Stimulated activated CD4-positive, alpha-beta T cell treated with anti-CD3 and anti-CD28 coated beads, TNF-alpha, amount 100 ng/mL, for 48 hours (primary cell): ENCODE measurements at regions not wholly inside any gene's neighbourhood (a gene's known extent, or its start where the extent isn't known, plus 50 kb on each side); places are given as distances from the start of the nearest gene placed in this dataset.

Experiments
- DNase-seq, 3 donors: peaks; one replicate each; pipeline ENCODE4 v3.0.0-alpha.2; 2020; ENCODE audit warnings: low read depth in 3 of 3

DNA sequence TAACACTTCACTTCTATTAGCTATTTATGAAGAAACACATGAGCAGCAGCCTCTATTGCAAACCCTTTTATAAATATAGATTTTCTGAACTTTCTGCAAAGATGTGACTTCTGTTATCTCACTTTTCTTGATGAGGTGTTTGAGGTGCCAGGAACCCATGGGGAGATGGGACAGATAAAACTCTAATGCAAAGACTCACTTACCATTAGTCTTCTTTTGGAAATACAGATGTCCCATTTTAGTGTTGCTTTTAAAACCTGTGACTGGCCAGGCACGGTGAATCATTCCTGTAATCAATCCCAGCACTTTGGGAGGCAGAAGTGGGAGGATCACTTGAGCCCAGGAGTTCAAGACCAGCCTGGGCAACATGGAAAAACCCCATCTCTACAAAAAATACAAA, 171.3 kb upstream of the GAS1 start:
- DNase-seq: no peak

DNA sequence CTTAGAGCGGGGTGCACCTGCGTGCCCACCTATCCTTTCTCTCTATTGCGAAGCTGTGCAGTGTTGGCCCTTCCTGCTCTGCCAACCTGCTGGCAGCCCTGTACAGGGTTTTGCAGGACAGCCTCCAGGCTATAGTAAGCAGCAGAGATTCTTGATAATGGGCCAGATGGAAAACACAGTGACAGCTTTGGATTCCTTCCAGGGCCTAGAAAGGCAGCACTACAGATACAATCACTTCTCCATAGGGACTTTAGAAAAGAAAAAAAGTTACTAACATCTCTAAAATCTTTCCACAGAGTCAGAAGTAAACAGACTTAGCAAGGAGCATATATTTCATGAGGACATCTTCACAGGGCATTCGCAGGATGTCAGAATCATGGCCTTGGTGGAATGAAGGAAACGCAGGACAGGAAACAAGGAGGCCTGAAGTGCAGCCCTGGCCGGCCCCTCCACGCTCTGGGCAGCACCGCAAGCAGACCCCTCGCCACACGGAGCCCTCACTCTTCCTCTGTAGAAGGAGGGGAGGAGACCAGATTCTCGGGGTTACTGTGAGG, 172.1 kb upstream of the GAS1 start:
- no peak for DNase-seq

GRCh38 chr9:87120610-87121009, 173.3 kb upstream of the GAS1 start:
- DNase-seq: no peak

DNA sequence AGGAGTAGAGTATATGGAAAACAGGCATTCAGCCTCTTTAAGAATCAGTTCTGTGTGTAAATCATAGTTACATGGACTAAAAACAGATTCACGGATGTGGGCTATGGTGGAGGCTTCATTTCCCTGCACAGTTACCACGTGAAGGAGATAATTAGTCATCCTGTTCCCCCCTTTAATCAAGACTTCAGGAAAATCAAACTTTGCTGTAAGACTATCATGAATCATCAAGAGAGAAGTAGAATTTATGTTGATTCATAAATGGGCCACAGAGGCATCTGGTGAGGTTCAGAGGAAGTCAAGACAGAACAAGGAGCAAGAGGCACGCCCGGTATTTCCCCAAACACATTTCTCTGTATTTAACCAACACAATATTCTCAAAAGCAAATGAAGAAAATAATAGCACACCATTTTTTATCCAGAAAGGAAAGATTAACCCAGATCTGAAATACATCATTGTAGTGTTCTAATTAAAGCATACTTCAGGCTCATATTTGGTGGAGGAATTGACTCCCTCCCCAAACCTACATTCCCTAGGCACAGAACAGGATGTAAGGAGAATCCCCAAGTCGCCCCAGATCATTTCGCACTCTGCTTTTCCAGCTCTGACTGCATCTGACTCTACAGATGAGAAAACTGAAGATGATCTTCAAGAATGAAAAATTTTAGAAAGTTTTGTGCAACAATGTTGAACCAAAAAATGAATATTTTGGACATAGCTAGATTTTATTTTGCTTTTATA, 175.8 kb upstream of the GAS1 start:
- no peak for DNase-seq

DNA sequence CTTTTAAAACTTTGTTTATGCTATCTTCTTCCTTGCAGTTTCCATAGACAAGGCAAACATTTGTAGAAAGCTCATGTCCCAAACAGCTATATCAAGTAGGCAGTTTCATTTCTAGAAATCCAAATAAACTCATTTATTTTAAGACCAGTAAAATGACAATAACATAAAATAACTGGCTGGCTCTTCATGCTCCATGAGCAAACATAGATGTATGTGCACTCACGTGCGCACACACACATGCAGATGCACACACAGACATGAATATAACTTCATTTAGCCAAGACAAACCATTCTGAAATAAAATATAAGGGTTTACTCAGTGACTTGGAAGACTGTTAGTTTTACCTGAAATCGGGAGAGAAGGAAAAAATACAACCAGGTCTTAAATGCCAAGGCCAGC, 176.5 kb upstream of the GAS1 start:
- no peak for DNase-seq

GRCh38 chr9:87125819-87126218, 178.5 kb upstream of the GAS1 start:
- no peak for DNase-seq

DNA sequence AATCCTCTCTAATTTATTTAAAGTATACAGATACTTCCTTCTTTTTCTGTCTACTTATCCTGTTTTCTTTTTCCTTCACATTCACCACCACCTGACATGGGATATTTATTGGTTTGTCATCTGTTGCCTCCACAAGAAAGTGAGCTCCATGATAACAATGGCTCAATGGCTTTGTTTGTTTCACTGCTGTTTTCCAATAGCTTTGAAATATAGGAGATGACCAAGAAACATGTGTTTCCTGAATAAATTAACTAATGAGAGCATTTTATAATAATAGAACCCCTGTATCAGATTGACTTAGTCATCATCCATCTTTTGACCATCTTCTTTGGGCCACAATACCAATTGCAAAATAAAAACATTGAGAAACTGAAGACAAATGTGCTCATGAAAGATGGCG, 180.2 kb upstream of the GAS1 start:
- no peak for DNase-seq

DNA sequence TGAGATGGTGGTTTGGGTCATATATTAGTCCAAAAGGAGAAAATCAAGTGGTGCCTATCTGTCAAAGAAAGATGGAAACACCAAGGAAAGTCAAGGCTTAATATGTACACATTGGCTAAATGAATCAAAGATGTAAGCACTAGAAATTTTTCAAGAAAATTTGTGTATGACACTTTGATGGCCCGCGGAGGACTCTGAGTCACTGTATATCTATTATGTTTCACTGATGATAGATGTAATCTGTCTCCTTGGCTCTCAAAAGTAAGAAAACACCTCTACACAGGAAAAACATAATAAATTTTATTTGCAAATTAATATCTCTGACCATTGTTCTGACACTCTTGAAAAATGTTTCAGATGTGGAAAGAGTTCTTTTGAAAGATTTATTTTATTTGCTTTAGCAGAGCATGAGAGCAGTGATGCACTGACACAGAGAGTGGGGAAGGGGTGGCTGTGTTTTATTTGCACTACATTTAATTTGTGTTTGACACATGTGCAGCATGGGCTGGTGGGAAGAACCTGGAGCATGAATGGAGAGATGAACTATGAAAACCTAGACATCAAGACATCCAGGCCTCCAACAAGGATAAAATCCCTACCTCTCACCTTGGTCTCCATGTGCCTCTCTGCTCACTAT, 180.8 kb upstream of the GAS1 start:
- DNase-seq: no peak

GRCh38 chr9:87128844-87129493, 181.7 kb upstream of the GAS1 start:
- DNase-seq: no peak

- DNase-seq: no peak
Observed at GRCh38 chr9:87135074-87135473, 187.8 kb upstream of the GAS1 start.

GRCh38 chr9:87137718-87138117, 190.4 kb upstream of the GAS1 start:
- no peak for DNase-seq

DNA sequence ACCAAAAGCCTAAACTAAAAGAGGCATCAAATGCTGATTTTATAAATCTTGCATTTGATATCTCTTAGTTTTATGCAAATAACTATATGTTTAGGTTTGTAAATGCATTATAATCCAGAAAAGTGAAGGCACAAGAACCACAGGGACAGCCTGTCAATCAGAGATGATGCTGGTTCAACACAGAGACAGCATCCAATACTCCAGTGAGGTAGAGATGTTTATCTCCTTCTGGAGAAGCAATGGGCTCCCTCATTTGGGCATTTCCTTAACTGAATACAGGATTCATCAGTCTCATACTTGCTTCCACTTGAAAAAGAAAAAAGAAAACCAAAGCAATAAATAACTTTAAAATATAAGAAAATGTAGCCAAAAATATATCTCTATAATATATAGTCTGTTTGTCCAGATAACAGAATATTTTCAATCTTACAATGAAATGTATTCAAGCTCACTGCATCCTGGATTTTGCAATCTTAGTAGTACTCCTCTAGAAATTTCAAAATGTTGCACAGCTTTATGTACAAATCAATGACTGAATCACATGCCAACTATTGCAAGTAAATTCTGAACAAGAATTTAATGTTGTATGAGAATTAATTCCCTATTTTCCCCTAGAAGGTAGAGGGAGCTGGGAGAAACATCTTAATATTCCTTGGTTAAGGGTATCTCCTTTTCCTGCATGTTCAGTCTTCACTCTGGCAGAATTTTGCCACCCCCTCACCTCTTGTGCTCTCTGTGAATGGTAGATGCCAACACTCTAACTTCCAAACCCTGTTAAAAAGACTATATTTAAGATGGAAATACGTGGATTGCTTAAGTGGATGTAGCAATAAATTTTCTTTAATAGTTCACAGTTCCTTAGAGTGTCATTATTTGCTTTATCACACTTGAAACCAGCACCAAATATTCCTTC, 191.1 kb upstream of the GAS1 start:
- no peak for DNase-seq

- DNase-seq: no peak
Observed at GRCh38 chr9:87139099-87139730, 191.9 kb upstream of the GAS1 start.

DNA sequence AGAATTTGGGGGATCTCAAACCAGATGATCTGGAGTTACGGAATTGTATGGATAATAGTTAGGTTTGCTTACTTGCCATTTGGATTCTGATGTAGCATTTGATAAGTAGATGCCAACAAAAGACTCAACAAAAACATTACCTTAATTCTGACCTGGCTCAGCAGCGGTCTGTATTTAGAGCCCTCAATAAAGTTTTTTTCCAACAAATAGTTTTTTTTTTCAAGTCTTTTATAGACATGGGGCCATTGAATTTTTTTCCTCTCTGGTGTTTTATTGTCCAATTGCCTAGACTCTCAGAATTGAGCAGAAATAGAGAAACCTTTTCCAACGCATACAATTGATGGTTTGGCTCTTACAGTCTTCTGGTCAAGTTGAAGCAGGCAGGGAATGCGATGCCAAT, 192.8 kb upstream of the GAS1 start:
- DNase-seq: no peak

DNA sequence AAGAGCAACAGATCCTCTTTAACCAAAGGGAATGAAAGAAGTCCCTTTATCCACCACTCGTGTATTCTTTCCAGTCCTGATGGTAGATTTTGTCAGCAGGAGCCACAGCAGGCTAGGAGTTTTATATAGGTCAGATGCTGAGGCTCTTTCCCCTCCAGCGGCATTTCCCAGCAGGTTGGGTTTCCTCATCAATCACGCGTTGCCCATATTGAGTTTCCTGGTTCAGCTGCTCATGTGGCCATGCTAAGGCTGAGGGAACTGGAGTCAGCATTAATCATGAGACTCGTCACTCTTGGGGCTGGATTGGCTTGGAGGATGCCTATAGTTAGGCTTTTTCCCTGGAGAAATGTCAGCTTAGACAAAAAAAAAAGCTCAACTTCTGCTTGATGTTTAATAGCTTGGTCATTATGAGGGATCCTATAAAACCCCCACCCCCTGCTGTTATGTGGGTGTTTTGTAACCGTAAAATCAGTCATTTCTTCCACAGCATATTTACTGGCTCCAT, 193.4 kb upstream of the GAS1 start:
- no peak for DNase-seq

DNA sequence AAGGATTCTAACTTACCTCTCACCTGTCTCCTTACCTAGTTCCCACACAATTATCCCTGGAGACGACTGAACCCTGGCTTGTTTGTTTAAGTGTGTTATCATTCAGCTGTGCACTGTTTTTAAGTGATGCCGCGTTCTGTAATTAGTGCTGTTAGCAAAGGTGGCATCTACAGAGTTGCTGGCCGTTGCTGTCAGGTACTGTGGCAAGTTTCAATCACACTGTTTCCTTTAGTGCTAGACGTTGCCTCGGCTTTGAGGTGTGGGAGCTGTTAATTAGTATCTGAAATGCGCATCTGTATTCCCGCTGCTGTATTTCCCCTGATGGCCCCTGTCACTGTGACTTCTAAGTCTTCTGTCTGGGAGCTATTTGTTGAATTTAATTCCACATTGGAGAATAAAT, 193.8 kb upstream of the GAS1 start:
- no peak for DNase-seq

GRCh38 chr9:87146933-87147332, 199.6 kb upstream of the GAS1 start:
- no peak for DNase-seq

DNA sequence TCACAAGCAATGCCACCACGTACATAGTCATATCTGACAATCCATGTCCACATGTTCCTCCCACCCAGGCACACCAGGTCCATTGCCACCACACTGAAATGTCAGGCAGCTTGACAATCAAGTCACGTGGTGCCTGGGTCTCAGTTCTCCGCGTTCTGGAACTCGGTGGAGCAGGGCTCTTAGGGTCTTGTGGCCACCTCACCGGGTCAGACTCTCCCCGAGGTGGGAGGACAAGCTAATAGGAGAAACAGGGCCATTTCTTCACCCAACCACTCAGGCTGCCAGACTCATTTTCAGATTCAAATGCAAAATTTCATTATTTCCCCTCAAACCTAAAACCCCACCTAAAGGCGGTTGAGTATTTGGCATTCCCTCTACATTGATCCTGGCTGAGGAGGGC, 200.5 kb upstream of the GAS1 start:
- no peak for DNase-seq

DNA sequence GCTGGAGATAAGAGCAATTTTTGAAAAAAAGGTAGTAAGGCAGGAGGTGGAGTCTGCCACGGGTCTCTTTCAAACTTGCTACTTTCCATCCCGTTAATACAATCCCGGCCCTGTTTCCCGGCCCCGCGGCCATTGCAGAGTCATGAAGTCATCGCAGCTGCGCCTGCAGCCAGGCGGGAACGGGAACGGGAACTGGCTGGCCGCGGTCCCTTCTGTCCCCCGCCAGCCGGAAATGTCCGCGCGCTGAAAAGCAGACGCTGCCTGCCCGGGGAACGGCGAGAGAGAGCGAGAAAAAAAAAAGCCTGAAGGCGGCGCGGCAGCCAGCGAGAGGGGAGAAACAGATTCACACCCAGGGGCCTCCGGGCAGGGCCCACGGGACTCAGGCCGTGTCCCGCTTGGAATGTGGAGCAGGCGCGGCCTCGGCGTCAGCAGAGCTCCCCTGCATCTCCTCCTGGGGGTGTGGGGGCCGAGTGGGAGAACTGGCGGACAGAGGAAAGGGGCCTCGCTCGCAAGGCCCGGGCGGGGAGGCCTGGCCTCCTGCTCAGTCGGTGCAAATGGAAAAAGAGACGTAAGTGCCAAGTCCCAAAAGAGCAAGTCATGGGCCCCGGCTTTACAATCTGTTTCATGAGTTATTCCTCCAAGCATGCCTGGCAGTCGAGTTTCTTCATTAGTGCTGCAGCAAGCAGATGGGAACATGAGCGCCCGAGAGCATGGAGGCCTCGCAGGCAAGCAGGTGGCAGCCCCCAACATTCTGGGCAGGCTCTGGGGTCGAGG, 201.2 kb upstream of the GAS1 start:
- DNase-seq: no peak

DNA sequence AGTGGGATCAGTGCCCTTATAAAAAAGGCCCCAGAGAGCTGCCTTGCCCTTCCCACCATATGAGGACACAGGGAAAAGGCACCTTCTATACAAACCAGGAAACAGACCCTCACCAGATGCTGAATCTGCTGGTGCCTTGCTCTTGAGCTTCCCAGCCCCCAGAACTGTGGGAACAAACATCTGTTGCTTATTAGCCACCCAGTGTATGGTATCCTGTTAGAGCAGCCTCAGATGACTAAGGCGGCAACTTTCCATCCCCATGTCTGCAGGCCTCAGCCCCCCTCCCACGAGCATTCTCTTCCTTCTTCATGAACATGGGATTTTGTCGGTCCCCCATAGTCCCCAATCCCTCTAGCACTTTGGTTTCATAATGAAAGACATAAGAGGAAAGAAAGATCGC, 202.5 kb upstream of the GAS1 start:
- DNase-seq: no peak
